ENCODE measurements at regions not wholly inside any gene's neighbourhood (a gene's known extent, or its start where the extent isn't known, plus 50 kb on each side); places are given as distances from the start of the nearest gene placed in this dataset.

GRCh38 chr7:27010068-27010467 lies 85.7 kb downstream of the HOXA1 start:
- TF ChIP-seq, protein P1, sequence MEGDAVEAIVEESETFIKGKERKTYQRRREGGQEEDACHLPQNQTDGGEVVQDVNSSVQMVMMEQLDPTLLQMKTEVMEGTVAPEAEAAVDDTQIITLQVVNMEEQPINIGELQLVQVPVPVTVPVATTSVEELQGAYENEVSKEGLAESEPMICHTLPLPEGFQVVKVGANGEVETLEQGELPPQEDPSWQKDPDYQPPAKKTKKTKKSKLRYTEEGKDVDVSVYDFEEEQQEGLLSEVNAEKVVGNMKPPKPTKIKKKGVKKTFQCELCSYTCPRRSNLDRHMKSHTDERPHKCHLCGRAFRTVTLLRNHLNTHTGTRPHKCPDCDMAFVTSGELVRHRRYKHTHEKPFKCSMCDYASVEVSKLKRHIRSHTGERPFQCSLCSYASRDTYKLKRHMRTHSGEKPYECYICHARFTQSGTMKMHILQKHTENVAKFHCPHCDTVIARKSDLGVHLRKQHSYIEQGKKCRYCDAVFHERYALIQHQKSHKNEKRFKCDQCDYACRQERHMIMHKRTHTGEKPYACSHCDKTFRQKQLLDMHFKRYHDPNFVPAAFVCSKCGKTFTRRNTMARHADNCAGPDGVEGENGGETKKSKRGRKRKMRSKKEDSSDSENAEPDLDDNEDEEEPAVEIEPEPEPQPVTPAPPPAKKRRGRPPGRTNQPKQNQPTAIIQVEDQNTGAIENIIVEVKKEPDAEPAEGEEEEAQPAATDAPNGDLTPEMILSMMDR (IDR thresholded peaks at IDR 0.05) = no peak
- TF ChIP-seq POLR2AphosphoS5 (IDR thresholded peaks at IDR 0.05) (no peak), EP300 (IDR thresholded peaks at IDR 0.05) (no peak)

Measured in suprapubic skin (tissue), 4 donors.